ENCODE measurements at regions not wholly inside any gene's neighbourhood (a gene's known extent, or its start where the extent isn't known, plus 50 kb on each side); places are given as distances from the start of the nearest gene placed in this dataset.
"Not testable (repeated sequence)": the region's sequence is repeated elsewhere in the genome, so short reads cannot be mapped to it uniquely, and the experiment has no call there.

- H3K9me3 Mint-ChIP-seq = no peaks in the 10 kb centered on the region
Observed at GRCh38 chr22:23509571-23510302, 70.4 kb downstream of the IGLL1 start.

GRCh38 chr22:23504516-23504915 is 75.6 kb downstream of the IGLL1 start:
- H3K27me3 Mint-ChIP-seq = peaks cover 26% of the 10 kb centered on the region
- no peaks in the 10 kb centered on the region for H3K36me3 Mint-ChIP-seq
- peaks cover 3% of the 10 kb centered on the region for H3K4me1 Mint-ChIP-seq
- no peaks in the 10 kb centered on the region for H3K9me3 Mint-ChIP-seq
- H3K27ac Mint-ChIP-seq = no peak overlapping the region
- peak; percentile 16 for DNase-seq
- CTCF ChIA-PET = no interaction called here
- H3K4me3 Mint-ChIP-seq = no peak overlapping the region

More at GRCh38 chr22:23509571-23510302, 70.4 kb downstream of the IGLL1 start:
- peaks cover 17% of the 10 kb centered on the region for H3K27me3 Mint-ChIP-seq
- no peak for DNase-seq
- no peak overlapping the region for H3K27ac Mint-ChIP-seq
- CTCF ChIA-PET = no interaction called here
- H3K36me3 Mint-ChIP-seq = no peaks in the 10 kb centered on the region
- no peaks in the 10 kb centered on the region for H3K4me1 Mint-ChIP-seq
- H3K4me3 Mint-ChIP-seq = no peak overlapping the region

DNA sequence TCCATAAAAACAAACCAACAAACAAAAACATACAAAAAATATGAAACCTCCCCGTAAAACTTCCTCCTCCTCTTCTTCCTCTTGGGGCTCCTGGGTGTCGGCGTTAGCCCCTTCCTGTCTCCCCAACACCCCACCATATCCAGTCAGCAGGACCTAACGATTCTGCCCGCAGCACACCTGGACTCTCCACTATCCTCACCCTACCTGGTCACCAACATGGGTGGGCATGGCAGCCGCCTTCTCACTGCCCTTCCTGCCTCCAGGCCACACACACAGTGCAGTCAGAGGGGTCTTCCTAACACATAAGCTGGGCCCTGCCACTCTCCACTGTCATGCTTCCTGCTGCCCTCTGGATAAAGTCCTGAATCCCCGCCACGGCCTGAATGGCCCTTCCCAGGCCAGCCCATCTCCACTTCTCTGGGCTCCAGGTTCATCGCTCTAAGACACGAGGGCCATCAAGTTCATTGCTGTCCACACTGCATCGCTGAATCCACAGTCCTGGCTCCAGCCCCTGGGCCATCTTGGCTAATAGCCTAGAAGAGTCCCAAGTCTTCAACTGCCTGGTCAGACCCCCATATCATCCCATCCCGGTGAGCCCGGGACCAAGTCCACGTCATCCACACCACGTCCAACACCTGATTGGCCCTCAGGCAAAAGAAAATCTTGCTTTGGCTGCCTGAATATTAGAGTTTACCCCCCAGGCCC is 76.2 kb downstream of the IGLL1 start:
- peaks cover 24% of the 10 kb centered on the region for H3K27me3 Mint-ChIP-seq
- CTCF ChIA-PET = no interaction called here

GRCh38 chr22:23503142-23503541 is 76.9 kb downstream of the IGLL1 start:
- Mint-ChIP-seq H3K4me1 (peaks cover 3% of the 10 kb centered on the region), H3K9me3 (no peaks in the 10 kb centered on the region), H3K4me3 (no peak overlapping the region), H3K27ac (no peak overlapping the region), H3K27me3 (peaks cover 20% of the 10 kb centered on the region), H3K36me3 (no peaks in the 10 kb centered on the region)
- CTCF ChIA-PET = no interaction called here
- DNase-seq = no peak

More for the DNA sequence above, 76.2 kb downstream of the IGLL1 start:
- Mint-ChIP-seq H3K9me3 (no peaks in the 10 kb centered on the region), H3K4me3 (no peak overlapping the region), H3K4me1 (peaks cover 3% of the 10 kb centered on the region), H3K27ac (no peak overlapping the region), H3K36me3 (no peaks in the 10 kb centered on the region)
- no peak for DNase-seq

DNA sequence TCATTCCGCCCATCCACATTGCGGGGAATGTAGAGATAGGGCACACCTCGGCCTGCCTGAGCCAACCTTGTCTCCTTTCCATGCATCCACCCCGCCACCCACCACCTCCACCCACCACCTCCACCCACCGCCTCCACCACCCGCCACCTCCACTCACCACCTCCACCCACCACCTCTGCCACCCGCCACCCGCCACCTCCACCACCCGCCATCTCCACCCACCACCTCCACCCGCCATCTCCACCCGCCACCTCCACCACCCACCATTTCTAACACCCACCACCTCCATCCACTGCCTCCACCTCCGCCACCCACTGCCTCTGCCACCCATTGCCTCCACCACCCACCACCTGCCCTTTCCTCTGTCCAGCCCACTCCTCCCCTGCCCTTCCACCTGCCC is 78.4 kb downstream of the IGLL1 start:
- H3K4me3 Mint-ChIP-seq = no peak overlapping the region
- H3K4me1 Mint-ChIP-seq = peaks cover 12% of the 10 kb centered on the region
- no peak for DNase-seq
- no peaks in the 10 kb centered on the region for H3K9me3 Mint-ChIP-seq
- peaks cover 29% of the 10 kb centered on the region for H3K27me3 Mint-ChIP-seq
- CTCF ChIA-PET = no interaction called here
- H3K27ac Mint-ChIP-seq = no peak overlapping the region
- no peaks in the 10 kb centered on the region for H3K36me3 Mint-ChIP-seq

DNA sequence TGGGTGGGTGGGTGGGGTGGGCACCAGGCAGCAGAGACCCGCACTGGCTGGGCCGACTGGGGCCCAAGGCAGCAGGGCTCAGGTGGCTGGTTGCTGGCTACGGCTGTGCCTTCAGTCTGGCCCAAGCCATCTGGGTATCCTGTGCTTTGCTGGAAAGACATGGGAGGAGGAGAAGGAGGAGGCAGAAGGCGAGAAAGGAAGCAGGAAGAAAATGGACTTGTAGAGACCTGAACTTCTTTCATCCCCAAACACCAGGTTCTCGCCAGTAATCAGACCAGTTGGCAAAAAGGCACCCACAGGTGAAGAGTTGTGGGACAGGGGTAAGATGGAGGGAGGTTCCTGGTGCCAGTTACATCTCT is 78.8 kb downstream of the IGLL1 start:
- Mint-ChIP-seq H3K36me3 (no peaks in the 10 kb centered on the region), H3K27me3 (peaks cover 29% of the 10 kb centered on the region), H3K4me1 (peaks cover 16% of the 10 kb centered on the region), H3K27ac (no peak overlapping the region), H3K9me3 (no peaks in the 10 kb centered on the region), H3K4me3 (no peak overlapping the region)
- CTCF ChIA-PET = no interaction called here
- DNase-seq = no peak

GRCh38 chr22:23500508-23501260 is 79.4 kb downstream of the IGLL1 start:
- Mint-ChIP-seq H3K9me3 (no peaks in the 10 kb centered on the region), H3K36me3 (no peaks in the 10 kb centered on the region), H3K4me1 (peaks cover 22% of the 10 kb centered on the region), H3K27ac (no peak overlapping the region), H3K27me3 (peaks cover 29% of the 10 kb centered on the region), H3K4me3 (no peak overlapping the region)
- DNase-seq = no peak
- CTCF ChIA-PET = no interaction called here

DNA sequence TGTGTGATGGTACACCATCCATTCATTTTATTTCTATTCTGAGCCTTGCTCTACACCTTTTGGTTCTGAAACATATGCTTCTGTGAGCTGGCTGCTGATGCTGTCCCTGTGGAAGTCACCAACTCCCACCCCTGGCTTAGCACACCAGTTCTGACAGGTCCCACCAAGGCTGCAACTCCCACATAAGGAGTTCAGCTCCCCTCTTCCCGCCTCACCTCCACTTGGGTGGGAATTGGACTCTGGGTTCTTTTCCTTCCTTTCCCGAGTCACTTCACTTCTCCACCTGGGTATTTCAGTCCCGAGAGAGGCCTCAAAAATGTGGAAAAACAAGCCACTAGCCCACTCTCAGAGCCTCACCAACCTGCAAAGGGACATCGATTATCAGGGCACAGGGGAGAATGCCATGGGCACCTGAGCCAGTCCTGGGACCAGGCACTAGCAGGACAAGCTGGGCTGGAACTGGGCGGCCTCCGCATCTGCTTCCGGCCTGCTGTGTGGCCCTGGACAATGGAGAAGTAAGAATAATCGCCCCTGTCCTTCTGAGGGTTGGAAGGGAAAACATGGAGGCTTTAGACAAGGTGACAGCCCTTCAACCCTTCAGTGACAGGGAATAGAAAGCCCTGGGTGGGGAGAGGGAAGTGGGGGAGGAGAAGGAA is 80.1 kb downstream of the IGLL1 start:
- H3K27ac Mint-ChIP-seq = peak overlapping the region; percentile 42
- CTCF ChIA-PET = interaction anchor here (0.6 kb wide), 1 partner anchor 325 kb away, joined by 3 read pairs; no protein-coding TSS in a partner anchor
- no peak overlapping the region for H3K4me3 Mint-ChIP-seq
- DNase-seq = no peak
- H3K27me3 Mint-ChIP-seq = peaks cover 29% of the 10 kb centered on the region
- H3K36me3 Mint-ChIP-seq = no peaks in the 10 kb centered on the region
- no peaks in the 10 kb centered on the region for H3K9me3 Mint-ChIP-seq
- H3K4me1 Mint-ChIP-seq = peaks cover 28% of the 10 kb centered on the region

DNA sequence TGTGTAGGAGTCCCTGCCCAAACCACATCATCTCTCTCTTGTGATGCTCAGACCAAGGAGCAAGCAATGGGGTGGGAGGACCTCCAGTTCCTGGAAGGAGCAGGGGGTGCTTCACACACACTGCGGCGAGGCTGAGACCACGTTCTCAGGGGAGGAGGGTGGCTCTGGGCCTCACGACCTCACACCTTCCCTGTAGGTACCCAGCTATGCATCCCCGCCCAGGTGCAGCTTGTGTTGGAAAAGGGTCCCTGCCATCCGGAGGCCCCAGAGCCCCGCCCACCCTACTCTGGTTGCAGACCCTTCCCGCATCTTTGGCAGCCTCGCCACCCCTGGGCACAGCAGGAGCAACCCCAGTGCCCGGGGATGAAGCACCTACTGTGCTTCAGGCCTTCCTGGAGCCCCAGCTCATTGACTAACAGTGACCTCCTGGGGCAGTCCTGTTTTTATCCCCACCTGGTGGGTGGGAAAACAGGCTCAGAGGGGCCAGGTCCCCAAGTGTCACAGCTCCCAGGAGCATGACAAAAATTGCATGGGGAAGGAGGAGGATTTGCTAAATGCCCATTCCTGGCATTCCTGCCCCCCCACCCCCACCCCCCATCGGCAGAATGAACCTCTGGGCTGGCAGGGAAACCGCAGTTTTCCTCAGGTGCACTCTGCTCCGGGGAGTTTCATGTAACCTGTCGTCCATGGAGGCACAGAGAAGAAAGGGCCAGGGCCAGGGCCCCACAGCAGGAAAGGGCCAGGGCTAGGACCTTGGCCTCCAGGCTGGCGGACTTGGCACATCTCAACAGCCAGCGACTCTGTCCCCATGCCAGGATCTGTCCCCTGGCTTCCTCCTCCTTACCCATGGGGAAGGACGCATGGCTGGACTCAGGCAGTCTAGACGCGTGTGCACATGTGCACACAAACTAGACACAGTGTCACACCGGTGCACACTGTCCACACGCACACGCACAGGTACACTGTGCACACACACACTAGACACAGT is 81.0 kb downstream of the IGLL1 start:
- Mint-ChIP-seq H3K27me3 (peaks cover 26% of the 10 kb centered on the region), H3K4me1 (peaks cover 31% of the 10 kb centered on the region), H3K9me3 (no peaks in the 10 kb centered on the region), H3K36me3 (no peaks in the 10 kb centered on the region), H3K27ac (no peak overlapping the region), H3K4me3 (no peak overlapping the region)
- CTCF ChIA-PET = interaction anchor here (0.6 kb wide), 1 partner anchor 324 kb away, joined by 3 read pairs; no protein-coding TSS in a partner anchor
- no peak for DNase-seq

- H3K9me3 Mint-ChIP-seq, H3K36me3 Mint-ChIP-seq, DNase-seq, CTCF ChIA-PET, H3K27ac Mint-ChIP-seq, H3K4me3 Mint-ChIP-seq: not testable (repeated sequence)
- Mint-ChIP-seq H3K4me1 (peaks cover 28% of the 10 kb centered on the region), H3K27me3 (peaks cover 28% of the 10 kb centered on the region)
Observed at GRCh38 chr22:23497889-23498288, 82.2 kb downstream of the IGLL1 start.

DNA sequence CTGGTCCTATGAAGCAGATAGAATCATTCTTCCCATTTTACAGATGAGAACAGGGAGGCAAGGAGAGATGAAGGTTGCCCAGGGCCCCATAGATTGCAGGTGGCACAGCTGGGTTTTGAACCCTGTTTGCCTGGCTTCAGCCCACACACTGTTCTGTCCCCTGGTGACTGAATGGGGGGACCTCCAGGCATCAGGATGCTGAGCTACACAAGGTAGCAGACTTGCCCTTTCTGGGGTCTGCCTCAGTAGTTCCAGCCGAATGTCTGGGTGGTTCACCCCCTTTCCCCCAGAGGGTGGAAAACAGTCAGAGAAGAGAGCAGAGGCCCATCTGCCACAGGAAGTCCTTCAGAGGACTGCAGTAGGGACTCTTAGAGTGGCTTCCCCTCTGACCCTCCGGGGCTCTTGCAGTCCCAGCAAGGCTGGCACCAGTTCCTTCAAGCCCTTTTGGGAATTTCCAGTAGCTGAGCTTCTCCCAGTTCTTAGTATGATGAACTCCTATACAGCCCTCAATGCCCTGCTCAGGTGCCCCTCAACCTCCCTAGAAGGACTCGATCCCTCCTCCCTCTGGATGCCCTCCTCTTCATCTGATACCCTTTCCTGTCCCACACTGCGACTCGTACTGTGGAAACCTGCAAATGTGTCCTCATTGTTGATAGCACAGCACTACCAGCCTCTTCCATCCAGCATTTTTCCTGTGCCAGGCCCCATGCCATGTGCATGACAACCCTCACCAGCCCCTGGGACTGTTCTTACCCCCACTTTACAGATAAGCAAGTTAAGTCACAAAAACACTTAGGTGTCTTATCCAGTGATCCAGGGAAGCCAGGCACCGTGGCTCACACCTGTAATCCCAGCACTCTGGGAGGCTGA is 82.8 kb downstream of the IGLL1 start:
- no peak for DNase-seq
- Mint-ChIP-seq H3K36me3 (no peaks in the 10 kb centered on the region), H3K4me1 (peaks cover 28% of the 10 kb centered on the region), H3K27me3 (peaks cover 34% of the 10 kb centered on the region), H3K9me3 (no peaks in the 10 kb centered on the region), H3K4me3 (no peak overlapping the region), H3K27ac (no peak overlapping the region)
- CTCF ChIA-PET = no interaction called here

GRCh38 chr22:23496445-23496833 is 83.7 kb downstream of the IGLL1 start:
- Mint-ChIP-seq H3K27me3 (peaks cover 35% of the 10 kb centered on the region), H3K27ac (no peak overlapping the region)

More at GRCh38 chr22:23496445-23496833, 83.7 kb downstream of the IGLL1 start:
- CTCF ChIA-PET = no interaction called here
- Mint-ChIP-seq H3K36me3 (no peaks in the 10 kb centered on the region), H3K4me3 (no peak overlapping the region), H3K9me3 (no peaks in the 10 kb centered on the region), H3K4me1 (peaks cover 28% of the 10 kb centered on the region)
- DNase-seq = no peak
